A673 (cell line): ENCODE measurements at regions not wholly inside any gene's neighbourhood (a gene's known extent, or its start where the extent isn't known, plus 50 kb on each side); places are given as distances from the start of the nearest gene placed in this dataset.

Source experiments
- BruUV-seq: library from RNA; stranded (reverse); fragments of 400-500 nt; replicated peaks from 2 replicates; lab custom pipeline; 2021; lab: Mats Ljungman, UMichigan
- CTCF ChIA-PET: fragments of 300-600 bp; sonication (Branson Sonifier 250); formaldehyde crosslinking; loops from one replicate; lab custom pipeline; 2022; ENCODE audit warnings: antibody characterized with exemption; lab: Charles Lee
- POLR2A ChIA-PET: fragments of 300-600 bp; sonication (Branson Sonifier 250); formaldehyde crosslinking; loops from one replicate; lab custom pipeline; 2022; ENCODE audit warnings: antibody characterized with exemption; ENCODE audit not compliant: low non-redundant PET; lab: Charles Lee
- DNase-seq: peaks from one replicate; pipeline ENCODE4 v3.0.0-alpha.2; 2015; ENCODE audit warnings: low spot score
- H3K27ac ChIP-seq: fragments of 200-600 bp; sonication (generic); 2 replicates; pipeline ENCODE4 v1.5.1; 2016; ENCODE audit warnings: mixed run types, low read depth, mild to moderate bottlenecking, mixed read lengths, antibody characterized with exemption, low read length; ENCODE audit not compliant: poor library complexity, severe bottlenecking
- H3K27me3 ChIP-seq: fragments of 200-600 bp; sonication (generic); replicated peaks from 2 replicates; pipeline ENCODE4 v1.6.1; 2017; ENCODE audit warnings: mixed run types, low read depth, mild to moderate bottlenecking, mixed read lengths, antibody characterized with exemption, low read length; ENCODE audit not compliant: insufficient read depth, poor library complexity
- H3K36me3 ChIP-seq: fragments of 200-600 bp; sonication (generic); 2 replicates; pipeline ENCODE4 v1.6.1; 2016; ENCODE audit warnings: mixed run types, mild to moderate bottlenecking, mixed read lengths, antibody characterized with exemption, low read length; ENCODE audit not compliant: insufficient read depth, poor library complexity, severe bottlenecking
- H3K4me1 ChIP-seq: fragments of 200-600 bp; sonication (generic); 2 replicates; pipeline ENCODE4 v1.6.1; 2017; ENCODE audit warnings: mixed run types, mild to moderate bottlenecking, mixed read lengths, antibody characterized with exemption, low read length; ENCODE audit not compliant: insufficient read depth, poor library complexity, severe bottlenecking
- H3K4me3 ChIP-seq: fragments of 200-600 bp; sonication (generic); 2 replicates; pipeline ENCODE4 v1.5.1; 2016; ENCODE audit warnings: low read depth, mixed run types, mild to moderate bottlenecking, mixed read lengths, low read length; ENCODE audit not compliant: poor library complexity, severe bottlenecking
- H3K9me3 ChIP-seq: fragments of 200-600 bp; sonication (generic); 2 replicates; pipeline ENCODE4 v1.6.1; 2016; ENCODE audit warnings: mixed run types, low read depth, mild to moderate bottlenecking, mixed read lengths, antibody characterized with exemption, low read length; ENCODE audit not compliant: poor library complexity, severe bottlenecking
- EZH2 ChIP-seq: fragments of 200-600 bp; sonication (generic); IDR thresholded peaks from 2 replicates; pipeline ENCODE4 v1.6.1; 2017; ENCODE audit warnings: borderline replicate concordance, low read depth, mild to moderate bottlenecking, mixed read lengths, antibody characterized with exemption, low read length; ENCODE audit not compliant: poor library complexity, severe bottlenecking
- intact Hi-C: fragments of 100-400 bp; cut with micrococcal nuclease; formaldehyde crosslinking; loops from one replicate; pipeline ENCODE4 v1.10.0; 2022; ENCODE audit not compliant: unreplicated experiment
- TF ChIP-seq, protein P1 (sequence below): fragments of 300-800, 200-600 bp; sonication (generic); conservative IDR thresholded peaks from 2 replicates; pipeline ENCODE4 v1.5.1; 2017; ENCODE audit warnings: low read depth, mild to moderate bottlenecking, antibody characterized with exemption, low read length, moderate library complexity, mixed read lengths

DNA sequence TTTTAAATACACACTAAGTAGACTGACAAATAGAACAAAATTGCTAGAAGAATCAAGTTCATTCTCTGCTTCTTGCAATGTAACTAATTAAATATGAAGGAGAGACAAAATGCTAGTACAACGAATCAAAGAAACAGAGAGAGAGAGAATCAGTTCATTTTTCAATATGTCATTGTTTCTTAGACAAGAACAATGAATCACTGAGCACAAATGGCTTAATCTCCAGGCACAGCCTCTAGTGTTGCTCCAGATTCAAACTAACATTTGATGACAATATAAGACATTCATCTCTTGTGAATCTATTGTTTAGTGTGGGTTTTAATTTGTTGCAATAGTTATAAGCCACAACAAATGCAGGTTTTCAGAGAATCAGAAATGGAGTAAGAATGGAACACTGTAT is 357.4 kb upstream of the TMEM229A start:
- DNase-seq: no peak

DNA sequence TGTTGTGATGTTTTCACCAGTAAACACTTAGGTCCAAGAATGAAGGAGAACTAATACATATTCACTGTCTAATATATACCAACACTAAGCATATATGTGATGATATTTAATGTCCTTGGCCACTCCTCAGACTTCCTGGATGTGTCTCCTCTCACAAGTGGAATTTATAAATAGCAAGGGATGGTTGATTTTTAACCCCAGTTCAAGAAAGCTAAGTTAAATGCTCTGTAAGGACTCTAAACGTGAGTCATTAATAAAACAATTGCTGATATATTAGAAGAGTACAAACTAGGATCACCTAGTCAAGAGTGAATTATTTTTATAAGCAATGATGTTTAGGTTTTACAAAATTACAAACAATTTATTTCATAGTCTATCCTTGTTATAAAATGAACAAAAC is 355.9 kb upstream of the TMEM229A start:
- H3K27me3 ChIP-seq: no peaks in the 10 kb centered on the region
- CTCF ChIA-PET: no interaction called here
- no peaks in the 10 kb centered on the region for H3K36me3 ChIP-seq
- POLR2A ChIA-PET: no interaction called here
- intact Hi-C loops: no loop called here
- DNase-seq: no peak
- no peak overlapping the region for H3K27ac ChIP-seq
- no peaks in the 10 kb centered on the region for H3K4me1 ChIP-seq
- no TSS peak for BruUV-seq
- no peak for TF ChIP-seq EZH2
- TF ChIP-seq, protein P1, sequence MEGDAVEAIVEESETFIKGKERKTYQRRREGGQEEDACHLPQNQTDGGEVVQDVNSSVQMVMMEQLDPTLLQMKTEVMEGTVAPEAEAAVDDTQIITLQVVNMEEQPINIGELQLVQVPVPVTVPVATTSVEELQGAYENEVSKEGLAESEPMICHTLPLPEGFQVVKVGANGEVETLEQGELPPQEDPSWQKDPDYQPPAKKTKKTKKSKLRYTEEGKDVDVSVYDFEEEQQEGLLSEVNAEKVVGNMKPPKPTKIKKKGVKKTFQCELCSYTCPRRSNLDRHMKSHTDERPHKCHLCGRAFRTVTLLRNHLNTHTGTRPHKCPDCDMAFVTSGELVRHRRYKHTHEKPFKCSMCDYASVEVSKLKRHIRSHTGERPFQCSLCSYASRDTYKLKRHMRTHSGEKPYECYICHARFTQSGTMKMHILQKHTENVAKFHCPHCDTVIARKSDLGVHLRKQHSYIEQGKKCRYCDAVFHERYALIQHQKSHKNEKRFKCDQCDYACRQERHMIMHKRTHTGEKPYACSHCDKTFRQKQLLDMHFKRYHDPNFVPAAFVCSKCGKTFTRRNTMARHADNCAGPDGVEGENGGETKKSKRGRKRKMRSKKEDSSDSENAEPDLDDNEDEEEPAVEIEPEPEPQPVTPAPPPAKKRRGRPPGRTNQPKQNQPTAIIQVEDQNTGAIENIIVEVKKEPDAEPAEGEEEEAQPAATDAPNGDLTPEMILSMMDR: no peak
- H3K9me3 ChIP-seq: no peaks in the 10 kb centered on the region
- no peak overlapping the region for H3K4me3 ChIP-seq

More for the DNA sequence above, 357.4 kb upstream of the TMEM229A start:
- CTCF ChIA-PET: no interaction called here
- H3K27ac ChIP-seq: no peak overlapping the region
- TF ChIP-seq, protein P1: no peak
- TF ChIP-seq EZH2: no peak
- no TSS peak for BruUV-seq
- no peaks in the 10 kb centered on the region for H3K4me1 ChIP-seq
- H3K4me3 ChIP-seq: no peak overlapping the region
- no peaks in the 10 kb centered on the region for H3K27me3 ChIP-seq
- intact Hi-C loops: no loop called here
- POLR2A ChIA-PET: no interaction called here
- H3K36me3 ChIP-seq: no peaks in the 10 kb centered on the region
- no peaks in the 10 kb centered on the region for H3K9me3 ChIP-seq

DNA sequence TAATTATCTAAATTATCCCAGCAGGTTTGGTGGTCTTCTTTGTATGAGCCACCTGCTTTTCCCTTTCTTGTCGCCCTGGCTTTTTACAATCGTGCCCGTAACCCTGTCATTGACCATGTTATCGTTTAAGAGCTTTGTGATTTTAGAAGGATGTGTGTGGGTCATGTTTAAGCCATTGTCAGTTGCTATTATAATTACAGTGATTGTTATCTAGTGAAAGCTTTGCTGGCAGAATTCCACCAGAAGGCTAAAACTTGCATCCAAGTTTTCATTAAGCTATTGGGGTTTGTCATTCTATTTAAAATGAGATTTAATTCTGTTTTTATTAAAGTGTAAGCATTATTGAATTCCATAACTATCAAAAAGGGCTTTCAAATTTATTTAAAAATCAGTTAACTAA is 354.2 kb upstream of the TMEM229A start:
- no peak overlapping the region for H3K27ac ChIP-seq
- DNase-seq: no peak
- H3K27me3 ChIP-seq: no peaks in the 10 kb centered on the region
- H3K36me3 ChIP-seq: no peaks in the 10 kb centered on the region
- H3K4me1 ChIP-seq: no peaks in the 10 kb centered on the region
- TF ChIP-seq EZH2: no peak
- TF ChIP-seq, protein P1: no peak
- no peak overlapping the region for H3K4me3 ChIP-seq
- BruUV-seq: no TSS peak
- POLR2A ChIA-PET: no interaction called here
- intact Hi-C loops: no loop called here
- CTCF ChIA-PET: no interaction called here
- H3K9me3 ChIP-seq: no peaks in the 10 kb centered on the region
